ENCODE measurements at regions not wholly inside any gene's neighbourhood (a gene's known extent, or its start where the extent isn't known, plus 50 kb on each side); places are given as distances from the start of the nearest gene placed in this dataset.

- no peak for TF ChIP-seq CTCF (IDR thresholded peaks at IDR 0.05; ENCODE audit: low read length)
- TF ChIP-seq EZH2 (IDR thresholded peaks at IDR 0.05; ENCODE audit: borderline replicate concordance, low read length) = no peak
Measured at GRCh38 chr2:204069804-204070203, 133.2 kb downstream of the ICOS start.
